Activated CD8-positive, alpha-beta memory T cell treated with anti-CD3 and anti-CD28 coated beads for 1 hour (primary cell): ENCODE measurements at regions not wholly inside any gene's neighbourhood (a gene's known extent, or its start where the extent isn't known, plus 50 kb on each side); places are given as distances from the start of the nearest gene placed in this dataset.
"Not testable (repeated sequence)": the region's sequence is repeated elsewhere in the genome, so short reads cannot be mapped to it uniquely, and the experiment has no call there.

Experiments
- DNase-seq, 2 donors: peaks; one replicate each; pipeline ENCODE4 v3.0.0-alpha.2; 2020; ENCODE audit warnings: low read depth in 1 of 2; ENCODE audit errors: extremely low read depth in 1 of 2

DNA sequence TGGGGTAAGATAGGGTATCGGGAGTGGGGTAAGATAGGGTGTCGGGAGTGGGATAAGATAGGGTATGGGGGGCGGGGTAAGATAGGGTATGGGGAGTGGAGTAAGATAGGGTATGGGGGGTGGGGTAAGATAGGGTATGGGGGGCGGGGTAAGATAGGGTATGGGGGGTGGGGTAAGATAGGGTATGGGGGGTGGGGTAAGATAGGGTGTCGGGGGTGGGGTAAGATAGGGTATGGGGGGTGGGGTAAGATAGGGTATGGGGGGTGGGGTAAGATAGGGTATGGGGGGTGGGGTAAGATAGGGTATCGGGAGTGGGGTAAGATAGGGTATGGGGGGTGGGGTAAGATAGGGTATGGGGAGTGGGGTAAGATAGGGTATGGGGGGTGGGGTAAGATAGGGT, 269.5 kb downstream of the TCERG1L start:
- DNase-seq = not testable (repeated sequence)
